HepG2 (cell line): ENCODE measurements at regions not wholly inside any gene's neighbourhood (a gene's known extent, or its start where the extent isn't known, plus 50 kb on each side); places are given as distances from the start of the nearest gene placed in this dataset.

Experiments
- AGO1 ChIP-seq: fragments of 200-400 bp; formaldehyde crosslinking; IDR thresholded peaks from 2 replicates; pipeline ENCODE4 v1.6.1; 2017; ENCODE audit warnings: mild to moderate bottlenecking, low read depth, low read length, moderate library complexity; ENCODE audit not compliant: poor library complexity, severe bottlenecking
- AGO2 ChIP-seq: fragments of 200-400 bp; formaldehyde crosslinking; optimal IDR thresholded peaks from 2 replicates; pipeline ENCODE3; 2017; ENCODE audit warnings: mild to moderate bottlenecking, low read depth, low read length, moderate library complexity
- BRD4 ChIP-seq: sonication (generic); formaldehyde crosslinking; IDR thresholded peaks from 2 replicates; pipeline ENCODE4 v1.4.0; 2020; ENCODE audit warnings: missing genetic modification reagents
- CBX5 ChIP-seq: sonication (generic); formaldehyde crosslinking; IDR thresholded peaks from 2 replicates; pipeline ENCODE4 v1.4.0; 2020; ENCODE audit warnings: missing genetic modification reagents, borderline replicate concordance
- DR1 ChIP-seq: sonication (generic); formaldehyde crosslinking; IDR thresholded peaks from 2 replicates; pipeline ENCODE4 v1.8.0; 2021; ENCODE audit warnings: mild to moderate bottlenecking, missing genetic modification reagents, inconsistent platforms
- FOXA3 ChIP-seq: IDR thresholded peaks from 2 replicates; pipeline ENCODE4 v1.6.1; 2016; ENCODE audit warnings: missing genetic modification reagents, missing compliant biosample characterization
- HNRNPLL ChIP-seq: fragments of 200-400 bp; formaldehyde crosslinking; IDR thresholded peaks from 2 replicates; pipeline ENCODE4 v1.6.1; 2017; ENCODE audit warnings: mild to moderate bottlenecking, low read depth, low read length; ENCODE audit not compliant: poor library complexity, severe bottlenecking
- HOXA9 ChIP-seq: sonication (generic); formaldehyde crosslinking; IDR thresholded peaks from 2 replicates; pipeline ENCODE4 v1.8.1; 2022; ENCODE audit warnings: missing genetic modification reagents, mild to moderate bottlenecking, moderate library complexity, borderline replicate concordance
- ISX ChIP-seq: sonication (generic); formaldehyde crosslinking; conservative IDR thresholded peaks from 2 replicates; pipeline ENCODE4 v1.5.0; 2020; ENCODE audit warnings: missing genetic modification reagents
- KLF13 ChIP-seq: sonication (generic); formaldehyde crosslinking; IDR thresholded peaks from 2 replicates; pipeline ENCODE4 v1.4.0; 2020; ENCODE audit warnings: mild to moderate bottlenecking, missing genetic modification reagents
- NR2C2 ChIP-seq: sonication (generic); formaldehyde crosslinking; IDR thresholded peaks from 2 replicates; pipeline ENCODE4 v1.4.0; 2020; ENCODE audit warnings: missing genetic modification reagents, mild to moderate bottlenecking, moderate library complexity, borderline replicate concordance
- PITX1 ChIP-seq: sonication (generic); formaldehyde crosslinking; IDR thresholded peaks from 2 replicates; pipeline ENCODE4 v1.5.1; 2020; ENCODE audit warnings: mild to moderate bottlenecking, missing genetic modification reagents
- WIZ ChIP-seq: sonication (generic); formaldehyde crosslinking; IDR thresholded peaks from 2 replicates; pipeline ENCODE4 v1.5.1; 2020; ENCODE audit warnings: mild to moderate bottlenecking, missing genetic modification reagents
- ZFP1 ChIP-seq: IDR thresholded peaks from 2 replicates; pipeline ENCODE4 v1.6.1; 2016
- ZNF136 ChIP-seq: sonication (generic); formaldehyde crosslinking; IDR thresholded peaks from 2 replicates; pipeline ENCODE4 v1.8.1; 2022; ENCODE audit warnings: low read depth, mild to moderate bottlenecking, moderate library complexity, missing genetic modification reagents
- ZNF350 ChIP-seq: sonication (generic); formaldehyde crosslinking; IDR thresholded peaks from 2 replicates; pipeline ENCODE4 v1.4.0; 2020; ENCODE audit warnings: mild to moderate bottlenecking, low read depth, missing genetic modification reagents, borderline replicate concordance
- ZNF432 ChIP-seq: sonication (generic); formaldehyde crosslinking; IDR thresholded peaks from 2 replicates; pipeline ENCODE4 v1.5.0; 2020; ENCODE audit warnings: missing genetic modification reagents, mild to moderate bottlenecking, borderline replicate concordance
- ZNF598 ChIP-seq: sonication (generic); formaldehyde crosslinking; IDR thresholded peaks from 2 replicates; pipeline ENCODE4 v1.5.1; 2020; ENCODE audit warnings: mild to moderate bottlenecking, missing genetic modification reagents, borderline replicate concordance
- TF ChIP-seq, protein P1 (sequence below): sonication (generic); formaldehyde crosslinking; IDR thresholded peaks from 2 replicates; pipeline ENCODE4 v1.4.0; 2020; ENCODE audit warnings: missing genetic modification reagents, borderline replicate concordance
- TF ChIP-seq, protein P2 (sequence below): sonication (generic); formaldehyde crosslinking; IDR thresholded peaks from 2 replicates; pipeline ENCODE4 v1.4.0; 2020; ENCODE audit warnings: missing genetic modification reagents
- TF ChIP-seq, protein P3 (sequence below): sonication (generic); formaldehyde crosslinking; IDR thresholded peaks from 2 replicates; pipeline ENCODE4 v1.9.0; 2021; ENCODE audit warnings: missing genetic modification reagents, mild to moderate bottlenecking, borderline replicate concordance
- TF ChIP-seq, protein P4 (sequence below): sonication (generic); formaldehyde crosslinking; IDR thresholded peaks from 2 replicates; pipeline ENCODE4 v1.4.0; 2020; ENCODE audit warnings: missing genetic modification reagents

DNA sequence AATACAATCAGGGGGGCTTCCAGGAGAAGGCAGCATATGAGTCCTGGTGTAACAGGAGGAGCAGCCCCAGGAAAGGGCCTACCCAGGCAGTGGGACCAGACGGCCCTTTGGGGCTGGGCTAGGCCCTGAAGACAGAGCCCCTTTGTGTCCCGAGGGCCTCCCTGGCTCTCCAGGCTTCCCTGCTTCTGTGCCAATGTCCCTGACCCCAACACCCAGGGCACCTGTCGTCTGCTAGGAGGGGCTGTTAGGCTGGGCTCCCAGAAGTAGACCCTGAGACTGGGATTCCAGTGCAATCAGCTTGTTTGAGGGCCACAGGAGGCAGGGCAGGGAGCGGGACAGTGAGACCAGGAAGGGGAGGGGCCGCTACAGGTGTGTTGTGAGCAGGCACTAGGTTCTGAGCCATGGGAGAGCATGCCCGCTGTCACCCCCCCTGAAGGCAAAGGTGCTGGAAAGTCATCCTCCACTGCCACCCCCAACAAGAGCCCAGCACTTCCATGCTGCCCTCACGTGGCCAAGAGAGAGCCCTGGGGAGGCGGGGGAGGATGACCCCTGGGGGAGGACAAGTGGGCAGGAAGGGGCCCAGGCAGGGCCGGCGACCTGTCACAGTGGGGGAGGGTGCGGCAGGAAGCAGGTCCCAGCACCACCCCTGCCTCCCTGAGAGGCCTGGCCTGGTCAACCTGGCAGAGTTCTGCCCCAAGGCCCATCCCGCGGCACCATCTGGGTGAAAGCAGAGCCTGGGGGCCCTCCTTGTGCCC, 64.8 kb downstream of the ADRA2C start (continued):
- TF ChIP-seq, protein P1, sequence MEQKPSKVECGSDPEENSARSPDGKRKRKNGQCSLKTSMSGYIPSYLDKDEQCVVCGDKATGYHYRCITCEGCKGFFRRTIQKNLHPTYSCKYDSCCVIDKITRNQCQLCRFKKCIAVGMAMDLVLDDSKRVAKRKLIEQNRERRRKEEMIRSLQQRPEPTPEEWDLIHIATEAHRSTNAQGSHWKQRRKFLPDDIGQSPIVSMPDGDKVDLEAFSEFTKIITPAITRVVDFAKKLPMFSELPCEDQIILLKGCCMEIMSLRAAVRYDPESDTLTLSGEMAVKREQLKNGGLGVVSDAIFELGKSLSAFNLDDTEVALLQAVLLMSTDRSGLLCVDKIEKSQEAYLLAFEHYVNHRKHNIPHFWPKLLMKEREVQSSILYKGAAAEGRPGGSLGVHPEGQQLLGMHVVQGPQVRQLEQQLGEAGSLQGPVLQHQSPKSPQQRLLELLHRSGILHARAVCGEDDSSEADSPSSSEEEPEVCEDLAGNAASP (CRISPR knock-in tag) = peak; percentile 97
- TF ChIP-seq HNRNPLL (peak; percentile 34), PITX1 (CRISPR knock-in tag) (peak; percentile 92), AGO2 (peak; percentile 92), WIZ (CRISPR knock-in tag) (no peak), AGO1 (peak; percentile 73), ZNF136 (no peak), KLF13 (CRISPR knock-in tag) (0 out of 2 replicates have a peak, but pooled peaks have one; percentile 38), ZNF350 (peak; percentile 89), HOXA9 (CRISPR knock-in tag) (no peak), ZFP1 (0 out of 2 replicates have a peak, but pooled peaks have one; percentile 66), ZNF432 (no peak), CBX5 (CRISPR knock-in tag) (peak; percentile 91; the same call in 1 of the 2 replicates), DR1 (peak; percentile 63), ZNF598 (no peak), ISX (CRISPR knock-in tag) (no peak), NR2C2 (CRISPR knock-in tag) (peak; percentile 89), BRD4 (peak; percentile 71; the same call in 1 of the 2 replicates), FOXA3 (peak; percentile 80)
- TF ChIP-seq, protein P2, sequence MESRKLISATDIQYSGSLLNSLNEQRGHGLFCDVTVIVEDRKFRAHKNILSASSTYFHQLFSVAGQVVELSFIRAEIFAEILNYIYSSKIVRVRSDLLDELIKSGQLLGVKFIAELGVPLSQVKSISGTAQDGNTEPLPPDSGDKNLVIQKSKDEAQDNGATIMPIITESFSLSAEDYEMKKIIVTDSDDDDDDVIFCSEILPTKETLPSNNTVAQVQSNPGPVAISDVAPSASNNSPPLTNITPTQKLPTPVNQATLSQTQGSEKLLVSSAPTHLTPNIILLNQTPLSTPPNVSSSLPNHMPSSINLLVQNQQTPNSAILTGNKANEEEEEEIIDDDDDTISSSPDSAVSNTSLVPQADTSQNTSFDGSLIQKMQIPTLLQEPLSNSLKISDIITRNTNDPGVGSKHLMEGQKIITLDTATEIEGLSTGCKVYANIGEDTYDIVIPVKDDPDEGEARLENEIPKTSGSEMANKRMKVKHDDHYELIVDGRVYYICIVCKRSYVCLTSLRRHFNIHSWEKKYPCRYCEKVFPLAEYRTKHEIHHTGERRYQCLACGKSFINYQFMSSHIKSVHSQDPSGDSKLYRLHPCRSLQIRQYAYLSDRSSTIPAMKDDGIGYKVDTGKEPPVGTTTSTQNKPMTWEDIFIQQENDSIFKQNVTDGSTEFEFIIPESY (CRISPR knock-in tag) = peak; percentile 56; the same call in 1 of the 2 replicates
- TF ChIP-seq, protein P3, sequence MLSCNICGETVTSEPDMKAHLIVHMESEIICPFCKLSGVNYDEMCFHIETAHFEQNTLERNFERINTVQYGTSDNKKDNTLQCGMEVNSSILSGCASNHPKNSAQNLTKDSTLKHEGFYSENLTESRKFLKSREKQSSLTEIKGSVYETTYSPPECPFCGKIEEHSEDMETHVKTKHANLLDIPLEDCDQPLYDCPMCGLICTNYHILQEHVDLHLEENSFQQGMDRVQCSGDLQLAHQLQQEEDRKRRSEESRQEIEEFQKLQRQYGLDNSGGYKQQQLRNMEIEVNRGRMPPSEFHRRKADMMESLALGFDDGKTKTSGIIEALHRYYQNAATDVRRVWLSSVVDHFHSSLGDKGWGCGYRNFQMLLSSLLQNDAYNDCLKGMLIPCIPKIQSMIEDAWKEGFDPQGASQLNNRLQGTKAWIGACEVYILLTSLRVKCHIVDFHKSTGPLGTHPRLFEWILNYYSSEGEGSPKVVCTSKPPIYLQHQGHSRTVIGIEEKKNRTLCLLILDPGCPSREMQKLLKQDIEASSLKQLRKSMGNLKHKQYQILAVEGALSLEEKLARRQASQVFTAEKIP (CRISPR knock-in tag) = no peak
- TF ChIP-seq, protein P4, sequence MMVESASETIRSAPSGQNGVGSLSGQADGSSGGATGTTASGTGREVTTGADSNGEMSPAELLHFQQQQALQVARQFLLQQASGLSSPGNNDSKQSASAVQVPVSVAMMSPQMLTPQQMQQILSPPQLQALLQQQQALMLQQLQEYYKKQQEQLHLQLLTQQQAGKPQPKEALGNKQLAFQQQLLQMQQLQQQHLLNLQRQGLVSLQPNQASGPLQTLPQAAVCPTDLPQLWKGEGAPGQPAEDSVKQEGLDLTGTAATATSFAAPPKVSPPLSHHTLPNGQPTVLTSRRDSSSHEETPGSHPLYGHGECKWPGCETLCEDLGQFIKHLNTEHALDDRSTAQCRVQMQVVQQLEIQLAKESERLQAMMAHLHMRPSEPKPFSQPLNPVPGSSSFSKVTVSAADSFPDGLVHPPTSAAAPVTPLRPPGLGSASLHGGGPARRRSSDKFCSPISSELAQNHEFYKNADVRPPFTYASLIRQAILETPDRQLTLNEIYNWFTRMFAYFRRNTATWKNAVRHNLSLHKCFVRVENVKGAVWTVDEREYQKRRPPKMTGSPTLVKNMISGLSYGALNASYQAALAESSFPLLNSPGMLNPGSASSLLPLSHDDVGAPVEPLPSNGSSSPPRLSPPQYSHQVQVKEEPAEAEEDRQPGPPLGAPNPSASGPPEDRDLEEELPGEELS (CRISPR knock-in tag) = peak; percentile 88
